K562 (cell line): ENCODE measurements at regions not wholly inside any gene's neighbourhood (a gene's known extent, or its start where the extent isn't known, plus 50 kb on each side); places are given as distances from the start of the nearest gene placed in this dataset.

ENCODE experiments used
- ATAC-seq: fragments of 200-7000 bp; cut with Tn5 transposase; 3 replicates; pipeline ENCODE4 v1.9.1; 2020; ENCODE audit warnings: moderate library complexity
- BruUV-seq: library from RNA; stranded (reverse); fragments of 400-500 nt; replicated peaks from 2 replicates; lab custom pipeline; 2021; lab: Mats Ljungman, UMichigan
- CTCF ChIA-PET: fragments of 300-600 bp; formaldehyde crosslinking; extraction: SDS; loops from one replicate; lab custom pipeline; 2021; ENCODE audit warnings: low intra/inter-chr PET ratio; lab: Yijun Ruan, JAX
- POLR2A ChIA-PET: fragments of 300-600, 350-650 bp; sonication (Branson Sonifier 250); formaldehyde crosslinking; extraction: SDS; loops from one replicate; lab custom pipeline; 2021; ENCODE audit warnings: antibody characterized with exemption, inconsistent platforms; lab: Yijun Ruan, JAX
- DNase-seq, 4 experiments: peaks; one replicate each; pipeline versions ENCODE4 v3.0.0 to v3.0.0-alpha.2; 2011 to 2018; ENCODE audit warnings: low spot score in 3 of 4, mixed read lengths in 3 of 4; ENCODE audit errors: extremely low read depth in 1 of 4
- FAIRE-seq: peaks from 2 replicates; lab custom pipeline; 2011; peaks lifted over from hg19 to GRCh38; lab: Jason Lieb, UNC
- H2AFZ ChIP-seq: 2 replicates; pipeline ENCODE4 v1.6.0; 2011; ENCODE audit warnings: low read depth, low read length, control low read depth, inconsistent platforms
- H3K27ac ChIP-seq: fragments of 200-600 bp; 3 replicates; pipeline ENCODE4 v1.8.0; 2011; ENCODE audit warnings: low read depth, mild to moderate bottlenecking, control low read depth, inconsistent platforms, low read length, moderate library complexity, mixed read lengths; ENCODE audit errors: extremely low read depth
- H3K27me3 ChIP-seq, 2 experiments: fragments of 300-600 bp in 1 of 2; 2 replicates in 1 of 2; 3 replicates in 1 of 2; pipeline versions ENCODE4 v1.6.0 to v1.8.0; 2011; ENCODE audit warnings: inconsistent platforms in 2 of 2, low read length in 2 of 2, mild to moderate bottlenecking in 1 of 2, mixed read lengths in 1 of 2, moderate library complexity in 1 of 2; ENCODE audit not compliant: control insufficient read depth in 2 of 2, insufficient read depth in 2 of 2
- H3K36me3 ChIP-seq: fragments of 300-600 bp; 3 replicates; pipeline ENCODE4 v1.8.0; 2011; ENCODE audit warnings: mild to moderate bottlenecking, low read length, inconsistent platforms; ENCODE audit not compliant: control insufficient read depth, insufficient read depth
- H3K4me1 ChIP-seq, 2 experiments: fragments of 200-600 bp in 1 of 2; replicated peaks in 1 of 2; 2 replicates in 1 of 2; 3 replicates in 1 of 2; pipeline versions ENCODE4 v1.5.1 to v1.8.0; 2011; ENCODE audit warnings: inconsistent platforms in 2 of 2, low read length in 2 of 2, mild to moderate bottlenecking in 1 of 2, mixed read lengths in 1 of 2, moderate library complexity in 1 of 2; ENCODE audit not compliant: control insufficient read depth in 2 of 2, insufficient read depth in 2 of 2
- H3K4me2 ChIP-seq: 2 replicates; pipeline ENCODE4 v1.6.1; 2011; ENCODE audit warnings: low read length, control low read depth, inconsistent platforms, mixed read lengths; ENCODE audit not compliant: insufficient read depth
- H3K4me3 ChIP-seq: fragments of 200-600 bp; sonication (generic), shearing (Covaris generic); 2 replicates; pipeline ENCODE4 v1.5.1; 2016; ENCODE audit warnings: control low read depth, inconsistent platforms
- H3K79me2 ChIP-seq: fragments of 200-600 bp; 3 replicates; pipeline ENCODE4 v1.8.0; 2011; ENCODE audit warnings: low read length, inconsistent platforms; ENCODE audit not compliant: control insufficient read depth, insufficient read depth
- H3K9ac ChIP-seq, 2 experiments: 2 replicates each; pipeline versions ENCODE4 v1.6.0 to v1.6.1; 2011; ENCODE audit warnings: low read depth in 2 of 2, low read length in 2 of 2, control low read depth in 1 of 2, inconsistent platforms in 1 of 2, mild to moderate bottlenecking in 1 of 2, mixed read lengths in 1 of 2; ENCODE audit not compliant: insufficient read depth in 1 of 2
- H3K9me1 ChIP-seq: one replicate; pipeline ENCODE4 v1.6.0; 2011; ENCODE audit warnings: inconsistent platforms, mild to moderate bottlenecking, low read length, moderate library complexity; ENCODE audit not compliant: control insufficient read depth, insufficient read depth
- H3K9me3 ChIP-seq: replicated peaks from 2 replicates; pipeline ENCODE4 v1.5.1; 2011; ENCODE audit warnings: low read depth, low read length, inconsistent platforms; ENCODE audit not compliant: control insufficient read depth, insufficient read depth
- H4K20me1 ChIP-seq: replicated peaks from 2 replicates; pipeline ENCODE4 v1.6.1; 2011; ENCODE audit warnings: low read length, inconsistent platforms, mixed read lengths; ENCODE audit not compliant: control insufficient read depth, insufficient read depth
- ADNP ChIP-seq: fragments of 200-800 bp; sonication (Bioruptor generic); IDR thresholded peaks from 2 replicates; pipeline ENCODE4 v1.6.1; 2016; ENCODE audit warnings: missing genetic modification characterization, missing compliant biosample characterization
- GABPB1 ChIP-seq: sonication (generic); formaldehyde crosslinking; IDR thresholded peaks from 2 replicates; pipeline ENCODE4 v1.8.0; 2022; ENCODE audit warnings: mild to moderate bottlenecking, missing genetic modification reagents
- HMGN3 ChIP-seq: IDR thresholded peaks from 2 replicates; pipeline ENCODE4 v1.6.1; 2011; ENCODE audit warnings: borderline replicate concordance, low read depth, mild to moderate bottlenecking, mixed read lengths, low read length; ENCODE audit not compliant: insufficient read length; ENCODE audit errors: extremely low read depth
- MAFK ChIP-seq: IDR thresholded peaks from 2 replicates; pipeline ENCODE4 v1.6.1; 2011; ENCODE audit warnings: low read length, improper control_type of control experiment
- MYBL2 ChIP-seq, 2 experiments: fragments of 450-650 bp in 1 of 2; sonication (generic) in 1 of 2; formaldehyde crosslinking in 1 of 2; IDR thresholded peaks; 2 replicates each; pipeline versions ENCODE4 v1.6.1 to v1.8.1; 2017 to 2022; ENCODE audit warnings: borderline replicate concordance in 1 of 2, inconsistent platforms in 1 of 2, low read depth in 1 of 2, mild to moderate bottlenecking in 1 of 2, missing genetic modification reagents in 1 of 2, moderate library complexity in 1 of 2
- MYNN ChIP-seq, 2 experiments: sonication (generic); formaldehyde crosslinking in 1 of 2; IDR thresholded peaks; 2 replicates each; pipeline versions ENCODE4 v1.5.0 to v1.6.1; 2016 to 2020; ENCODE audit warnings: antibody characterized with exemption in 1 of 2, missing genetic modification reagents in 1 of 2
- SNIP1 ChIP-seq: fragments of 450-650 bp; IDR thresholded peaks from 2 replicates; pipeline ENCODE4 v1.7.1; 2017; ENCODE audit warnings: low read depth, mild to moderate bottlenecking
- SOX6 ChIP-seq: fragments of 450-650 bp; IDR thresholded peaks from 2 replicates; pipeline ENCODE4 v1.6.1; 2014; ENCODE audit warnings: mild to moderate bottlenecking
- ZNF551 ChIP-seq: fragments of 250-450 bp; sonication (Bioruptor Pico); IDR thresholded peaks from 2 replicates; pipeline ENCODE4 v1.5.0; 2021; ENCODE audit warnings: mild to moderate bottlenecking, moderate library complexity
- WGBS: fragments of 100-300 bp; shearing (Covaris generic); methylation state at CpG from one replicate; pipeline ENCODE4 v1.1.6; 2016; ENCODE audit warnings: low coverage, mixed read lengths; ENCODE audit not compliant: insufficient coverage; ENCODE audit errors: missing lambda C conversion rate; 5-methylcytosine and 5-hydroxymethylcytosine counted together
- in situ Hi-C: fragments of 300-500 bp; cut with MboI; formaldehyde crosslinking; loops from 4 replicates; pipeline ENCODE4 v1.15.0; 2018; ENCODE audit warnings: inconsistent platforms, mixed read lengths
- intact Hi-C: fragments of 100-400 bp; cut with micrococcal nuclease; formaldehyde crosslinking; loops from 2 replicates; pipeline ENCODE4 v1.14.2; 2022
- TF ChIP-seq, protein P1 (sequence below): sonication (generic); formaldehyde crosslinking; IDR thresholded peaks from 2 replicates; pipeline ENCODE4 v1.8.0; 2022; ENCODE audit warnings: missing genetic modification reagents, mild to moderate bottlenecking, borderline replicate concordance
- TF ChIP-seq, protein P2 (sequence below): fragments of 250-450 bp; sonication (Bioruptor Pico); IDR thresholded peaks from 2 replicates; pipeline ENCODE4 v1.8.0; 2021; ENCODE audit warnings: mild to moderate bottlenecking, moderate library complexity
- TF ChIP-seq, protein P3 (sequence below): fragments of 200-400 bp; formaldehyde crosslinking; IDR thresholded peaks from 2 replicates; pipeline ENCODE4 v1.6.1; 2017; ENCODE audit warnings: mild to moderate bottlenecking, low read depth, low read length, moderate library complexity
- TF ChIP-seq, protein P4 (sequence below): fragments of 450-650 bp; IDR thresholded peaks from 2 replicates; pipeline ENCODE4 v1.7.0; 2016; ENCODE audit warnings: borderline replicate concordance

DNA sequence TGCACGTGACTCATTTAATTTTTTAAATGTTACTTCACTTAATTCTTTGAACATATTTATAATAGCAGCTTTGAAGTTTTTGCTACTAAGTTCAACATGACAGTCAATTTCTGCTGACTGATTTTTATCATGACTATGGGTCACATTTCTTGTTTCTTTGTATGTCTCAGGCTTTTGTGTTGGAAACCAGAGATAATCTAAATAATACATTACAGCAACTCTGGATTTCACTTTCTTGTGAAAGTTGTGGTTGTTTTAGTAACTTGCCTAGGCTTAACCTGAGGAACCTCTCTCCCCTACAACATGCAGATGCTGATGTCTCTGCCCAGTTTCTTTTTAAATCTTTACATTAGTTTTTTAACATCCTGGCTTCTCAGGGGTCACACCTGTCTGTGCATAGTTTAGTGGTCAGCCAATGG, 180.8 kb downstream of the CCDC71L start:
- no peak; the same call in 1 of the 3 replicates for ATAC-seq
- Histone ChIP-seq H3K9me1 (no peaks in the 10 kb centered on the region), H3K4me3 (no peak overlapping the region), H3K27me3 (no peaks in the 10 kb centered on the region), H2AFZ (peak overlapping the region; percentile 91), H3K9ac (no peak overlapping the region), H3K4me1 (peaks cover 4 to 21% of the 10 kb centered on the region in 2 experiments; a peak in 3 of 5 replicates), H3K36me3 (no peaks in the 10 kb centered on the region), H4K20me1 (no peaks in the 10 kb centered on the region), H3K27ac (no peak overlapping the region), H3K9me3 (peaks cover 7% of the 10 kb centered on the region; the same call in 1 of the 2 replicates), H3K79me2 (no peaks in the 10 kb centered on the region), H3K4me2 (no peak overlapping the region)
- no TSS peak for BruUV-seq
- 82% methylated on average over 1 of the region's 1 CpG for WGBS
- no peak for FAIRE-seq
- no peak for DNase-seq
- POLR2A ChIA-PET, result no interaction called here
- in situ Hi-C loops (no loop called here), intact Hi-C loops (loop anchor here (5.0 kb wide), 1 partner anchor 182 kb away; the partner anchor contains the start of gene CCDC71L)
- CTCF ChIA-PET, result no interaction called here
- TF ChIP-seq ADNP (tag) (peak; percentile 22; the same call in 1 of the 2 replicates), MYBL2 (IDR thresholded peaks at IDR 0.05; ENCODE audit: low read depth) (0 out of 2 replicates have a peak, but pooled peaks have one; percentile 20), MYBL2 (CRISPR knock-in tag; IDR thresholded peaks at IDR 0.05; ENCODE audit: borderline replicate concordance) (no peak), SOX6 (peak; percentile 23; the same call in 1 of the 2 replicates), MAFK (0 out of 2 replicates have a peak, but pooled peaks have one; percentile 20), HMGN3 (no peak), MYNN (IDR thresholded peaks at IDR 0.05) (no peak), MYNN (CRISPR knock-in tag; IDR thresholded peaks at IDR 0.05) (no peak), ZNF551 (CRISPR knock-in tag) (no peak), SNIP1 (no peak), GABPB1 (no peak)
- TF ChIP-seq, protein P1, sequence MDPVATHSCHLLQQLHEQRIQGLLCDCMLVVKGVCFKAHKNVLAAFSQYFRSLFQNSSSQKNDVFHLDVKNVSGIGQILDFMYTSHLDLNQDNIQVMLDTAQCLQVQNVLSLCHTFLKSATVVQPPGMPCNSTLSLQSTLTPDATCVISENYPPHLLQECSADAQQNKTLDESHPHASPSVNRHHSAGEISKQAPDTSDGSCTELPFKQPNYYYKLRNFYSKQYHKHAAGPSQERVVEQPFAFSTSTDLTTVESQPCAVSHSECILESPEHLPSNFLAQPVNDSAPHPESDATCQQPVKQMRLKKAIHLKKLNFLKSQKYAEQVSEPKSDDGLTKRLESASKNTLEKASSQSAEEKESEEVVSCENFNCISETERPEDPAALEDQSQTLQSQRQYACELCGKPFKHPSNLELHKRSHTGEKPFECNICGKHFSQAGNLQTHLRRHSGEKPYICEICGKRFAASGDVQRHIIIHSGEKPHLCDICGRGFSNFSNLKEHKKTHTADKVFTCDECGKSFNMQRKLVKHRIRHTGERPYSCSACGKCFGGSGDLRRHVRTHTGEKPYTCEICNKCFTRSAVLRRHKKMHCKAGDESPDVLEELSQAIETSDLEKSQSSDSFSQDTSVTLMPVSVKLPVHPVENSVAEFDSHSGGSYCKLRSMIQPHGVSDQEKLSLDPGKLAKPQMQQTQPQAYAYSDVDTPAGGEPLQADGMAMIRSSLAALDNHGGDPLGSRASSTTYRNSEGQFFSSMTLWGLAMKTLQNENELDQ (CRISPR knock-in tag), result no peak
- TF ChIP-seq, protein P2, sequence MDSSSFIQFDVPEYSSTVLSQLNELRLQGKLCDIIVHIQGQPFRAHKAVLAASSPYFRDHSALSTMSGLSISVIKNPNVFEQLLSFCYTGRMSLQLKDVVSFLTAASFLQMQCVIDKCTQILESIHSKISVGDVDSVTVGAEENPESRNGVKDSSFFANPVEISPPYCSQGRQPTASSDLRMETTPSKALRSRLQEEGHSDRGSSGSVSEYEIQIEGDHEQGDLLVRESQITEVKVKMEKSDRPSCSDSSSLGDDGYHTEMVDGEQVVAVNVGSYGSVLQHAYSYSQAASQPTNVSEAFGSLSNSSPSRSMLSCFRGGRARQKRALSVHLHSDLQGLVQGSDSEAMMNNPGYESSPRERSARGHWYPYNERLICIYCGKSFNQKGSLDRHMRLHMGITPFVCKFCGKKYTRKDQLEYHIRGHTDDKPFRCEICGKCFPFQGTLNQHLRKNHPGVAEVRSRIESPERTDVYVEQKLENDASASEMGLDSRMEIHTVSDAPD (CRISPR knock-in tag), result no peak
- TF ChIP-seq, protein P3, sequence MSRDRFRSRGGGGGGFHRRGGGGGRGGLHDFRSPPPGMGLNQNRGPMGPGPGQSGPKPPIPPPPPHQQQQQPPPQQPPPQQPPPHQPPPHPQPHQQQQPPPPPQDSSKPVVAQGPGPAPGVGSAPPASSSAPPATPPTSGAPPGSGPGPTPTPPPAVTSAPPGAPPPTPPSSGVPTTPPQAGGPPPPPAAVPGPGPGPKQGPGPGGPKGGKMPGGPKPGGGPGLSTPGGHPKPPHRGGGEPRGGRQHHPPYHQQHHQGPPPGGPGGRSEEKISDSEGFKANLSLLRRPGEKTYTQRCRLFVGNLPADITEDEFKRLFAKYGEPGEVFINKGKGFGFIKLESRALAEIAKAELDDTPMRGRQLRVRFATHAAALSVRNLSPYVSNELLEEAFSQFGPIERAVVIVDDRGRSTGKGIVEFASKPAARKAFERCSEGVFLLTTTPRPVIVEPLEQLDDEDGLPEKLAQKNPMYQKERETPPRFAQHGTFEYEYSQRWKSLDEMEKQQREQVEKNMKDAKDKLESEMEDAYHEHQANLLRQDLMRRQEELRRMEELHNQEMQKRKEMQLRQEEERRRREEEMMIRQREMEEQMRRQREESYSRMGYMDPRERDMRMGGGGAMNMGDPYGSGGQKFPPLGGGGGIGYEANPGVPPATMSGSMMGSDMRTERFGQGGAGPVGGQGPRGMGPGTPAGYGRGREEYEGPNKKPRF, result no peak
- TF ChIP-seq, protein P4, sequence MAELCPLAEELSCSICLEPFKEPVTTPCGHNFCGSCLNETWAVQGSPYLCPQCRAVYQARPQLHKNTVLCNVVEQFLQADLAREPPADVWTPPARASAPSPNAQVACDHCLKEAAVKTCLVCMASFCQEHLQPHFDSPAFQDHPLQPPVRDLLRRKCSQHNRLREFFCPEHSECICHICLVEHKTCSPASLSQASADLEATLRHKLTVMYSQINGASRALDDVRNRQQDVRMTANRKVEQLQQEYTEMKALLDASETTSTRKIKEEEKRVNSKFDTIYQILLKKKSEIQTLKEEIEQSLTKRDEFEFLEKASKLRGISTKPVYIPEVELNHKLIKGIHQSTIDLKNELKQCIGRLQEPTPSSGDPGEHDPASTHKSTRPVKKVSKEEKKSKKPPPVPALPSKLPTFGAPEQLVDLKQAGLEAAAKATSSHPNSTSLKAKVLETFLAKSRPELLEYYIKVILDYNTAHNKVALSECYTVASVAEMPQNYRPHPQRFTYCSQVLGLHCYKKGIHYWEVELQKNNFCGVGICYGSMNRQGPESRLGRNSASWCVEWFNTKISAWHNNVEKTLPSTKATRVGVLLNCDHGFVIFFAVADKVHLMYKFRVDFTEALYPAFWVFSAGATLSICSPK, result no peak
